ENCODE measurements at regions not wholly inside any gene's neighbourhood (a gene's known extent, or its start where the extent isn't known, plus 50 kb on each side); places are given as distances from the start of the nearest gene placed in this dataset.
A peak's percentile ranks its signal among the peaks of the same experiment; 100 is the strongest.

DNA sequence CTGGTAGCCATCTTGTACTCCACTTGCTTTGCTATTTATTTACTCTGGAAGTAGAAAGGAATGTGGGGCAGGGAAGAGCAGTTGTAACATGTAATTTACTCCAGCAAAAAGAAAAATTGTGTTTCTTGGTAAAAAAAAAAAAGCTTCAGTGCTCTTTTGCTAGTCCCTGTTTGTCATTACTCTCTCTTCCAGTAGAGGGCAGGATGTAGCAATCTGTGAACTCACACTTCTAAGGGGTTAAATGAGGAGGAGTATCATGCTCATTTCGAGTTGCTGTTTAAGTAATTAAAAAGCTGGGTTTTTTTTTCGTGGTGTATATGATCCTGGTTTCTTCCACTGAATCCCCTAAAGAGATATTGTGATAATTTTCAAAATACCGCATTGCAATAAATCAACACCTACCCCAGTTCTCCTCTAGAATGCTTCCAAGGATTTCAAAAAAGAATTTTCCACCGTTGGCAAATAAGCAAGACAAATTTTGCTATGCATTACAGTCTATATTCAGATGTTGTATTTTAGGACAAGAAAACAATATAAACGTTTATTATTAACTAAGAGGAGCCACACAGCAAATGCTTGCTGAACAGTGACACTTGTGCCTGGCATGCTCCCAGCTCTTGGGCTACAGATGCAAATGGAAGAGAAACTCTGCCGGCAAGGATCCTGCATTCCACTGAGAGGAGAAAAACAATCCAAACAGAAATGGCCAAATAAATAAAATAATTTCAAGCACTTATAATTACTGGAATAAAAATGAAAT, 261.6 kb downstream of the ASXL3 start:
- TF ChIP-seq, protein P1, sequence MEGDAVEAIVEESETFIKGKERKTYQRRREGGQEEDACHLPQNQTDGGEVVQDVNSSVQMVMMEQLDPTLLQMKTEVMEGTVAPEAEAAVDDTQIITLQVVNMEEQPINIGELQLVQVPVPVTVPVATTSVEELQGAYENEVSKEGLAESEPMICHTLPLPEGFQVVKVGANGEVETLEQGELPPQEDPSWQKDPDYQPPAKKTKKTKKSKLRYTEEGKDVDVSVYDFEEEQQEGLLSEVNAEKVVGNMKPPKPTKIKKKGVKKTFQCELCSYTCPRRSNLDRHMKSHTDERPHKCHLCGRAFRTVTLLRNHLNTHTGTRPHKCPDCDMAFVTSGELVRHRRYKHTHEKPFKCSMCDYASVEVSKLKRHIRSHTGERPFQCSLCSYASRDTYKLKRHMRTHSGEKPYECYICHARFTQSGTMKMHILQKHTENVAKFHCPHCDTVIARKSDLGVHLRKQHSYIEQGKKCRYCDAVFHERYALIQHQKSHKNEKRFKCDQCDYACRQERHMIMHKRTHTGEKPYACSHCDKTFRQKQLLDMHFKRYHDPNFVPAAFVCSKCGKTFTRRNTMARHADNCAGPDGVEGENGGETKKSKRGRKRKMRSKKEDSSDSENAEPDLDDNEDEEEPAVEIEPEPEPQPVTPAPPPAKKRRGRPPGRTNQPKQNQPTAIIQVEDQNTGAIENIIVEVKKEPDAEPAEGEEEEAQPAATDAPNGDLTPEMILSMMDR (IDR thresholded peaks at IDR 0.05; ENCODE audit: low read depth, low read length), result peak; percentile 91
- TF ChIP-seq EZH2phosphoT487 (IDR thresholded peaks at IDR 0.05; ENCODE audit: low read depth), result no peak

All from OCI-LY3 (cell line).